Stimulated activated CD8-positive, alpha-beta memory T cell treated with anti-CD3 and anti-CD28 coated beads, Interleukin-15, amount 100 ng/mL, for 1 hour (primary cell): ENCODE measurements at regions not wholly inside any gene's neighbourhood (a gene's known extent, or its start where the extent isn't known, plus 50 kb on each side); places are given as distances from the start of the nearest gene placed in this dataset.

ENCODE experiments used
- DNase-seq: peaks from one replicate; pipeline ENCODE4 v3.0.0-alpha.2; 2020; ENCODE audit warnings: low read depth

DNA sequence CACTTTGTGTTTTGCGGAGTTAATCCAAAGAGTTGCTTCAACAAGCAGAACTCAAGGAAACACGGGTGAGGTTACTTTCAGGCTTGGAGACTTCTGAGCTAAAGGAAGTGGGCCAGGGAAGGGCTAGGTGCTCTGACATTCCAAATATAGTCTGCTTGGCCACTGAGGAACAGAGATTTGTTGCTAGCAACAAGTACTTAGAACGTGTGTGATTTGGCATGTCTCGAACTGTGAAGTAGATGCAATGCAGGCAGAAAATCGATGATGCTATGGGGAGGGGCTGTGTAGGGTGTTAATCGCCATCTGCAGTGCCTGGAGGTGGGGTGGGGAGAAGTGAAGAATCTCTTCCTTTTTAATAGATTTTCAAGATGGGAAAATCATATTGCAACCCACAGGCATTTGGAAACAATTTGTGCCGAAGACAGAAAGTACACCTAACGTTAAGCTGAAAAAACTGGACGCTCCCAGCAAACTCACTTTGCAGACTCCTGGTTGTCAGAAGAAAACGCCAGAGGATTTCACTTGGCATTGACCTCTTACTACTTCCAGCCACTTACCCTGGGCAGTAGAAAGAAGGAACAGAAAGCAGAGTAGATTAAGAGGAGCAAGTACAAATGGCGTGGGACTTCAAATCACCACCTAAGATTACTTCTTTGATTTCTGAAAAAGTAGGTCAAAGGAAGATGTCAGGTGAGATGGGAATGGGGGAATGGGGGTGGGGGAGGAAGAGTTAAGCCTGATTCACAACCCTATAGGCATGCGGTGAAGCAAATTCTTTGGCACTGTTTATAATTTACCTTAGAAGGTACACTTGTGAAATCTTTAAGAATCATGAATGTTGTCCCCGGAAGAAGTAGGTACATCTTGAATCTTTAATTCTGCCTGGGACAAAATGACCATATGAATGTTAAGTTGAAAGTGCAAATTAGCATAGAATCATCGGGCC, 314.1 kb downstream of the CD83 start:
- DNase-seq, result no peak

DNA sequence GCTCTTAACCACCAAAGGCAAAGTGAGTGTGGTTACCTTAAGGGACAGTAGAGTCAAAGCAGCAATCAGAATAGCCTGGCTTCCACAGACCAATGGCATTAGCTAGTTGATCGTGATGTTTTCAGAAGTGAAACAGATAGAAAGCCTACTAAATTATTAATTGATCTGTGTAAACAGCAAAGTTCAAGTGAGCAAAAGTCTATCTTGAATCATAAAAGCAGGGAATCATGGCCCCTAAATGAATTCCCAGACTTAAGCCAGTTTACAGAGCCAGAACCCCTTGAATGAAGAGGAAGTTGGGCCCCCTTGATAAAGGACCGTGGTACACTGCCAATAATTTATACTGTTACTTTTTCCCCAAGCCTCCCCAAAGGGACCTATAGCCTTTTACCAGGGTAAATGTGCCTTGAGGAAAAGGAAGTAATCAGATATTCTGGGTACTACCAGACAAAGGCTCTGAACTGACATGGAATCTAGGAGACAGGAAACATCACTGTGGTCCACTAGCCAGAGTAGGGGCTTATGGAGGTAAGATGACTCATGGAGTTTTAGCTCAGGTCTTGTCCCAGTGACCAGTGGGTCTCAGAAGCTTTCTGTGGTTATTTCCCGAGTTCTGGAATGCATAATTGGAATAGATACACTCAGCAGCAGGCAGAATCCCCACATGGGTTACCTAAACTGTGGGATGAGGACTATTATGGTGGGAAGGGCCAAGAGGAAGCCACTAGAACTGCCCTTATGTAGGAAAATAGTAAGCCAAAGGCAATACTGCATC, 317.5 kb downstream of the CD83 start:
- no peak for DNase-seq

DNA sequence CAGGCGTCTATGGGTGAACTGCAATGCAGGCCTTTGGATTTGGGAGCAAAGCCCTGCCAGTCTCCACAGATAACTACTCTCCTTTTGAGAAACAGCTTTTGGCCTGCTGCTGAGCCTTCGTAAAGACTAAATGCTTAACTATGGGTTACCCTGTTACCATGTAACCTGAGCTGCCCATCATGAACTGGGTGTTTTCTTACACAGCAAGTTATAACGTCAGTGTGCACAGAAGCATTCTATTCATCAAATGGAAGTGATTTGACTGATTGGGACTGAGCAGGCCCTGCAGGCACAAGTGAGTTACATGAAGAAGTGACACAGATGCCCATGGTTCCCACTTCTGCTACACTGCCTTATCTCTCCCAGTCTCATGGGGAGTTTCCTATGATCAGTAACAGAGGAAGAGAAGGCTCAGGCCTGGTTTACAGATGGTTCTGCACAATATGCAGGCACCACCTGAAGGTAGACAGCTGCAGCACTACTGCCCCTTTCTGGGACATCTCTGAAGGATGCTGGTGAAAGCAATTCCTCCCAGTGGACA, 319.1 kb downstream of the CD83 start:
- DNase-seq, result no peak

DNA sequence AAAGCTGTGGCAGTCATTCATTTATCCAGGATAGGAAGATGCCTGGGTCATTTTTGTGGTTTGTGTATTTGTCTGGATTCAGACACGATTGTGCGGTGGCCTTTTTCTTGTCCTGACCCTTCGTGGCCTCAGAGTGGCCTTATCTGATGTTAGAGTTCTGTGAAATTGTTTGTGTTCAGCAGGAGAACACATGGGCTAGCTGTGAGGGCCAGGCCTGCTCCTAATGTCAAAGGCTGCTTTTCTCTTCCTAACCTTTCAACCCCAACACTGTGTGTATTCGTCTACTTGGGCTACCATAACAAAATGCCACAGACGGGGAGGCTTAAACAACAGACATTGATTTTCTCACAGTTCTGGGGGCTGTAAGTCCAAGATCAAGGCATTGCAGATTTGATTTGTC, 321.8 kb downstream of the CD83 start:
- DNase-seq, result no peak

DNA sequence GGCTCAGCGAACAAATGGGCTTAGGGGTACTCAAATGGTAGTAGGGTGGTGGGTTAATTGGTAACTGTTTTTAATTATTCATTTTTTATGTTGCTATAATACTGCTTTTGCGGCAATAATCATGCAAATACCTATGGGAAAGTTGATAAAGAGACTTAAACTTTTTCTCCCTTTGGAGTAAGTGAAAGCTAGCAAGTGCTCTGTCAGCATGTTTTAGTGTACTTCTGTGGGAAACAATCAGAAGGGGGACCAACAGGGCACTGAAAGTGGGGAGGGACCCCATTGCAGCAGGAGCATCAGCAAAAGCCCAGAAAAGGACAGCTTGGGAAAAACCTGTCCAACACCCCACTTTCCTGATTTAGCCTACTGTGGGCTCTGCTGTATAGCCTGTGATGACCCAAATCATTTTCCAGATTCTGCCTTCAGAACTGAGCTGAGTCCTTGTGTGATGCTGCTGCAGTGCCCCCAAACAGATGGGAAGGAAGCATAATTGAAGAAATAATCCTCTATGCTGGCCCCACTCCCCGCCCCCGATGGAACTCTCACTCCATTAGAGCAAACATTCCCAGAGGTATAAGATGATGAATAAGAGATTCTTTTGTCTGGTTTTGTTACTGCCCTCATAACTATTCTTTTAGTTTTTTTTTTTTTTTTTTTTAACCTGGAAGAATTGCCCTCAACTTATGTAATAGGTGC, 322.8 kb downstream of the CD83 start:
- DNase-seq, result no peak

DNA sequence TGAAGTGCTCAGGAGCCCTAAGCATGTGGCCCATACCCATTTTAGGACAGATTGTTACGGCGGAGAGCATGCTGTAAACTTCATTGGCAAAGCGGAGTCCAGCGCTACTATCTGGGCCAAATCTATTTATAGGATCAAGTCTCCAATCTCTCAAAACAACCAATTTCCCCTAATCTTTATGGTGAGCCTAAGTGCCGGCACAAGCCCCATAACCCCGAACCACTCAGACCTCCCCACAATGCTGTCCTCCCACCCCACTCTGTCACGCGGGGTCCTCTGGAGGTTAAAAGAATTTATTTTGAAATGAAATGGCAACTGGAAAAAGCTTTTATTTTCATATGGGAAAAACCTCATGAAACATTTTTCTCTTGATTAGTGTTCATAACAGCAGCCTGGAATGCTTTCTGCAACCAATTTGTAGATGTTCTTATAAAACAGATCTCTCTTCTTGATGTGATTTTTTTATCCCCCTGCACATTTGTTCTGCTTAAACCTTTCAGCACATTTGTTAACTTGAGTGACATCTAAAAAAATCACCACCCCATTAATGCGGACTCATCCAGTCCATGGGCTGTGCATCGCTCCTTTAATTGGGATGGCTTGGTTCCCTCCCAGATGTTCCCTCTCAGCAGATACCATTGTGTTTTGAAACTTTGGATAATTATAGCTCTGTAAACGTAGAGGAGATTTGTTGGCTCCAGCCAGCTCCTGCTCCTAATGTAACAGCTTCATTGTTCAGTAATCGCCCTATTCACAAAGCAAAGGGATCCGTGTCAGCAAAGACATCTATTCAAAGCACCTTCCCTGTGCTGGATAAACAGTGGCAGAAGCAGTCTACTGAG, 323.6 kb downstream of the CD83 start:
- no peak for DNase-seq

DNA sequence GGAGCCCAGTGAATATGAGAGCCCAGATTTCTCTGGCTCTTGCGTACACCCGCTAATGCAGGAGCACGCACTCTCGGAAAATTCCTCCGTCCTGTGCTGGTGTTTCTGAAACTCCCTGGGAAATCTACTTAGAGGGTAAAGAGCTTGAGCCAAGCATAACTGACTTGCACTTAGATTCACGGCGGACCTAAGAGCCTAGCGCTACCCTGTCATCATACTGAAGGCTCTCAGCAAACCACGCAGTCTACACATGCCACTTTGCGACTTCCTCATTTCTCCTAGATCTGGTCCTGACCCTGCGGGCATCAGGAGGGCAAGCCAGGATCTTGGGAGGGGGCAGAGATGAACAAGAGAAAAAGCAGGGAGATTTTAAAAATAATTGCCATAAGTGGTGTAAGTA, 324.7 kb downstream of the CD83 start:
- DNase-seq, result no peak

DNA sequence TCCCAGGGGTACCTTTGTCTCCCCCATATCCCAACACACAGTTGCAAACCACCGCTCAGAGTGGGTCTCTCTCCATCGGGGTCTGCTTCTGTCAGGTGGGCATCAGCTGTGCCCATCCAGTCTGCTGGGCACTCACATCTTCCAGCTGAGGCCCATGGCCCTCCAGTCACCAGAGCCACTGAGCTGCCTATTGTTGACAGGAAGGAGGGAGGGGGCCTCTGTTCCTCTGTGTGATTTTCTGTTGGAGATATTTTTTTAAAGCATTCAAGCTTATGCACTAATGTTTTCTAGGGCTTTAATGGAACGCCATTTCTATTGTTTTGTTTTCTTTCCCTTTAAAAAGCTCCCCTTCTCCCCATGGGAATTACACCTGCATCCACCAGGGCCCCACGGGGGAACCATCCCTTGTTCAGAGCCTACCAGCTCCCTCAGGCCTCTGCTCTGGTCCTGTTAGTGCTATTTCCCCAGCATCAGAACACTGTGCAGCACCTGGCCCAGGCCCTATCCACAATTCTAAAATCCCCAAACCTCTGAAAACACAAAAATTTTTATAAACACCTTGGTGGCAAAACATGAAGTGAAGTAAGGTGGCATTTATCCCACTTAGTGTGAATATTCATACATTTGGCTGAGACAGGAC, 326.2 kb downstream of the CD83 start:
- DNase-seq, result no peak

DNA sequence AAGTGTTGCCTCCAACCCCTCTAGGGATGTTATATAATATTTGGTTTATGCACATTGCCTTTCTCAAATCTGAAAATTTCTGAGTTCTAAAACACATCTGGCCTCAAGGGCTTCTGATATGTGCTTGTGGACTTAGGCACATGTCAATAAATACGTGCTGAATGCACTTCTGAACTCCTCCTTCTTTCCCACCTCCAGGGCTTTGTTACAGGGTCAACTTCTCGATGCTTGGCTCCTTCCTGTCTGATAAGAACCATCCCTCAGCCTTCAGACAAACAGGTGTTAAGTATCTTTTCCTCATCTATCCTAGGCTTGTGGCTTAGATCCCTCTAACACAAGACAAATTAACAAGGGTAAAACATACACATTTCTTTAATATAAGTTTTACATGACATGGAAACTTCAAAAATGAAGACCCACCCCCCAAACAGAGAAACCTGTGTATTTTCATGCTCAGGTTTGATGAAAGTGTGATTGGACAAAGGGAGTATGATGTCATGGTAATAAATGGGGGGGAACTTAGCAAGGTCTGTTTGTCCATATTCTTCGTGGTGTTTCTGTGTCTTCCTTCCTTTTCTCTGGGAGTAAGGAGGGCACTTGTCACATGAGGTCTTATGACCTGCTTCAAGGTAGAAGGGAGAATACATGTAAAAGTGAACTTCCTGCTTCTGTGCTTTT, 326.9 kb downstream of the CD83 start:
- no peak for DNase-seq

DNA sequence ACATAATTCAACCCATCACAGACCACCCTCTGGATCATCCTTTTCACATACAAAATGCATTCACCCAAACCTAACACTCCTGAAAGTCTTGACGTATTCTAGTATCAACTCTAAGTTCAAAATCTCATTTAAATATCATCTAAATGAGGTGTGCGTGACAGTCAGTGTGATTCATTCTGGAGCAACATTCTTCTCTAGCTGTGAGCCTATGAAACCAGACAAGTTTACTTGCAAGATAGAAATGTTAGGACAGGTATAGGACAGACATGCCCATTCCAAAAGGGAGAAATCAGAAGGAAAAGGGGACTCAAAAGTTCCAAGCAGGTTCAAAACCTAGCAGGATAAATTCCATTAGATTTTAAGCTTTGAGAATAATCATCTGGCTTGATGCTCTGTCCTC, 329.7 kb downstream of the CD83 start:
- DNase-seq, result no peak

DNA sequence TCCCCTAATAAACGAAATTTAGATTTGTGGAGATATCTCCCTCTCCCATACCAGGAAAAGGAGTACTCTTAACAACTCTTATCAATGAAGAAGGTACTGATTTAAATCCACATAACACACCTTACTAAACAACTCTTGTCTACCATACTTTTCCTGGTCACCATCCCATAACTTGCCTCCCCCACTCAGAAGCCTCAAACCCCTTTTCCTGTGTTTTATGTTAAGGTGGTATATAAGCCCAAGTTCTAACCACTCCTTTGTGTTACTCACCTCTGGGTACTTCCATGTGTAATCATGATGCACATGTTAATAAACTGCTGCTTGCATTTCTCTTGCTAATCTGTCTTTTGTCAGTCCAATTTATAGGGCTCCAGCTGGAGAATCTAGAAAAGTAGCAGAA, 330.7 kb downstream of the CD83 start:
- no peak for DNase-seq

DNA sequence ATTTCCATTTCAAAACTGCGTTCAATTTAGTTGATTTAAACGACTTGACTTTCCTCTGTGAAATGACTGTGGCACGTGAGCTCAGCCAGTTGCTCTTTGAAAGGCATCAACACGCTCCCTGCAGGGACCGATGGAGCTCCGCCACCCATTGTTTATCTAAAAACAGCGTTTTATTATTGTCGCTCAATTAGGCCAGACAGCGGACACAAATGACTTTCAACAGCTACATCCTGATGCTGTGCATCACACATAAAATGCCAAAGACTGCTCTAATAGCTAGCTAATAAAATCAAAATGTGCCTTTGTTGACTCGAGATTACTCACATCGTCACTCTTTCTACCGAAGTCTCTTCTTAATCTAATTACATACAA, 332.5 kb downstream of the CD83 start:
- no peak for DNase-seq

DNA sequence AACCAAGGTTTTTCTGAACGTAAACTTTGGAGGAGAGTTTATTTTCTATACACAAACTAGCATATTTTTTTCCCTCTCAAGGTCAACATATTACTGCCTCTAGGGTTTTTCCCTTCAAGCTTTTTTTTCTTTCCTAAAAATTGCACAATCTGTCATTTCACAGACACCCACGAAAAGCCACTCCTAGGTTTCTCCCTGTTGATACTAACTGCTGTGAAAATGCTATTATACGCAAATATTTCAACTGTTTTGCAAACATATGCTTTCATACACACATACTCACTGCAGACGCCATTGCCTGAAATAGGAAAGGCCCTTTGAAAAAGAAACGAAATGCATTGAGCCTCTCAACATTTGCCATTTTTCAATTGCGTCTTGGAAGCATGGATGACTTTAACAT, 333.0 kb downstream of the CD83 start:
- no peak for DNase-seq

DNA sequence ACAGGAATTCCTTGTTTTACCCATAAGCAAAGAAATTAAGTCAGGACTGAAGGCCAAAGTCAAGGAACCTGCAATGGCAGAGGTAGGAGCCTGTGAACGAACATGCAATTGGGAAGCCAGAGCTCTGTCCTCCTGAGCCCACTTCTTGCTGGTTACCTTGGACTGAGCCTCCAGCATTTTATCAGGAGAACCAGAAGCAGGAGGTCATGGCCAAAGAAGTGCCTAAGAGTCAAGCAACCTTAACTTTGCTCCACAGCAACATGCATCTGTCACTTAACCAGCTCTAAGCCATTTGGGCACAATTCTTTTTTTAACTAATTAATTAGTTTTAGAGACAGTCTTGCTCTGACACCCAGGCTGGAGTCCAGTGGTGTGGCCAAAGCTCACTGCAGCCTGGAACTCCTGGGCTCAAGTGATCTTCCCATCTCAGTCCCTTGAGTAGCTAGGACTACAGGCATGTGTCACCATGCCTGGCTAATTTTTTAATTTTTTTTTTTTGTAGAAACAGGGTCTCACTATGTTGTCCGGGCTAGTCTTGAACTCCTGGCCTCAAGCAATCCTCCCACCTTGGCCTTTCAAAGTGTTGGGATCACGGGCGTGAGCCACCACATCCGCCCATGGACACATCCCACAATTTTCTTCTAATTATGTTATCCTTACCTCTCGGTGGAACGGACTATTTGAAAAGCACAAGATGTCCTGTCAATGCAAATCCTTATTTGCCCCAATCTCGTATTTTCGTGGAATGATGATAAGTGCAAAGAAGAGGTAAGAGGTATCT, 334.2 kb downstream of the CD83 start:
- no peak for DNase-seq

DNA sequence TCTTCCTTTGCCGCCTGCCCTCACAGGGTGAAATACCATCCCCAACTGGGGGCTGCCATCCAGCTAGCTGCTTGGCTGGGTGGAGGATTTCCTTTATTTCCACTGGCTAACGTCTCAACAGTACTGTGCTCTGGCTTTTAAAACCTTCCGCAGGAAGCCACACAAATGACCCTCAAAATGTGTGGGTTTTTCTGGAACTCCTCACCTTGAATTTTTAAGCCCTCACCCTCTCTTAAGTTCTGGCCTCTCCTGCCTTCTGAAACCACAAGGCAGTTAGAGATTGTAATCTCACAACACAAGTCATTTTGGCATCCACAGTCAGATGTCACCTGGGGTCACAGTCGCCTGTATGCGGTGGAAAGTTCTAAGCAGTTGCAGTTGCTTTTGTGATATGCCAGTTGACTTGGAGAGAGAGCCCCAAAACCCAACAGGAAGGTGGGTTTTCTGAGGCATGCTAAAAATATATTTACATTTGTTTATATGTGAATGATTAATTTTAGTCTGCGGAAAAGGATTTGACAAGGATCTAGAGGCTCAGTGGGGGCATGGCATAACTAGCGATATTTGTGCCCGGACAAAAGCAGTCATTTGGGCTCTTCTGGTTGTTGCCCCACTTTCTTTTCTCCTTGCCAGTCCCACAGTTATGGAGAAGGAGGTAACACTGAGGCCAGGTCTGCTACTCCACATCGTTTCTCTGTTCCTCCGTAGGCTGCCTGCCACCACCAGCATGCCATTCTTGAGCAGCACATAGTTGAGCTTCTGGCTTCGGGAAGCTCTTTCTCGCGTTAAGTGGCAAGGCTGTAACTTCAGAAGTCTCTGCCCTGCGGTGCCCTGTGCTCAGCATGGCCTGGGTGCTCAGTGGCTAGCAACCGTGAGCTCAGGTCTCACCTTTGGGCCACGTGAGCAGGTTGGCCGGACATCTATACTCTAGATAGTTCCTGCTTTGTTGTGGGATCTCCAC, 335.3 kb downstream of the CD83 start:
- no peak for DNase-seq

DNA sequence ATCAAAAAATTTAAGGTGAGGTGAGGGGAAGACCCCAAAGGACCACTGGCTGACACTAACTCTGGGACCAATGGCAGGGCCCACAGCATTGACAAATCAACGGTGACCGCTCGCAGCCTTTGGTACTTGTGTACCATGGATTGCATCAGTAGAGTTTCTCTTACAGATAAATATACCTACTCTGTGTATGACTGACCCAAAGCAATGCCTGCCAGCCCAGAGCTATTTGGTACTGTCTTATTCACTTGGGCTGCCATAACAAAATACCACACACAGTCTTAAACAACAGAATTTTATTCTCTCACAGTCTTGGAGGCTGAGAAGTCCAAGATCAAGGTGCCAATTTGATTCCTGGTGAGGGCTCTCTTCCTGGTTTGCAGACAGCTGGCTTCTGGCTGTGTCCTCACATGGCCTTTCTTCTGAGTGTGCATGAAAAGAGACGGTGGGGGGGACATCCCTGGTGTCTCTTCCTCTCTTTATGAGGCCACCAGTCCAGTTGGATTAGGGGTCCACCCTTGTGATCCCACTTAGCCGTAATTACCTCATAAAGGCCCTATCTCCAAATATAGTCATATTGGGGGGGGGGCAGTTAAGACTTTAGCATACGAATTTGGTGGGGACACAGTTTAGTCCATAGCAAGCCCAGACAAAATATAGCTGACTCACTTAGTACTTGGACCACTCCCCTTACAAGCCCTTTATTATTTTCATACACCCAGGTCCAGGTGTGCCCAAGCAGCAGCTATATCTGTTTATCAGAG, 336.3 kb downstream of the CD83 start:
- DNase-seq, result no peak

DNA sequence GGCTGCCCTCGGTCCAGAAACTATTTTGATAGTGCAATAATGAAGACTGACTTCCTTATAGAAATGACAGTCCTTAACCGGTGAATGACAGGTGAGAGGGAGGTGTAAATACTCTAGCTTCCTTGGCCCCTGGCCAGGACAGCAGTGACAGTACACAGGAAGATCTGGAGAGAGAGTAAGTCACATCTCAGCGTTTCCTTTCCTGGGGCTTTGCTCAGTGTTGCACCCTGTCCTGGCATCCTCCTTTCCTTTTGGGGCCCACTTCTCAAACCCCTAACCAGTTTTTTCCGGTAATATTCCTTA, 336.9 kb downstream of the CD83 start:
- no peak for DNase-seq

DNA sequence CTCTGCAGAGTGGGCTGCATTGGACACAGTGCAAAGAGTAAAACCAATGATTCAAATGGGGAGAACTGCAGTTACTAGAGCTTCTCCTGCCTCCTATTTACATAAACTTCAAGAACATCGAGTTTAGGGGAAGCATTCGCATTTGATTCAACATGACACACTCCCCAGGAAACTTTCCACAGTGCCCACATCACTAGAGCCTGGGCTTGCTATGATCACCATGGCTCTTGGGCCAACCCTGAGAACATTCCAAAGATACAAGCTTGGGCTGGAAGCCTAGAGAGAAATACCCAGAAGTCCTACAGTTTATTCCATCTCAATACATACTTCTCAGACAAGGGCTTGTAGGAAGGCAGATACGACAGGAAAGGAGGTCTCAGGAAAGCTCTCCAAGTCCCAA, 337.9 kb downstream of the CD83 start:
- DNase-seq, result no peak
